GM19035 (cell line): ENCODE measurements at regions not wholly inside any gene's neighbourhood (a gene's known extent, or its start where the extent isn't known, plus 50 kb on each side); places are given as distances from the start of the nearest gene placed in this dataset.

Experiments used
- ATAC-seq: cut with Tn5 transposase; IDR thresholded peaks from one replicate; pipeline ENCODE4 v1.9.1; 2021; ENCODE audit not compliant: unreplicated experiment

DNA sequence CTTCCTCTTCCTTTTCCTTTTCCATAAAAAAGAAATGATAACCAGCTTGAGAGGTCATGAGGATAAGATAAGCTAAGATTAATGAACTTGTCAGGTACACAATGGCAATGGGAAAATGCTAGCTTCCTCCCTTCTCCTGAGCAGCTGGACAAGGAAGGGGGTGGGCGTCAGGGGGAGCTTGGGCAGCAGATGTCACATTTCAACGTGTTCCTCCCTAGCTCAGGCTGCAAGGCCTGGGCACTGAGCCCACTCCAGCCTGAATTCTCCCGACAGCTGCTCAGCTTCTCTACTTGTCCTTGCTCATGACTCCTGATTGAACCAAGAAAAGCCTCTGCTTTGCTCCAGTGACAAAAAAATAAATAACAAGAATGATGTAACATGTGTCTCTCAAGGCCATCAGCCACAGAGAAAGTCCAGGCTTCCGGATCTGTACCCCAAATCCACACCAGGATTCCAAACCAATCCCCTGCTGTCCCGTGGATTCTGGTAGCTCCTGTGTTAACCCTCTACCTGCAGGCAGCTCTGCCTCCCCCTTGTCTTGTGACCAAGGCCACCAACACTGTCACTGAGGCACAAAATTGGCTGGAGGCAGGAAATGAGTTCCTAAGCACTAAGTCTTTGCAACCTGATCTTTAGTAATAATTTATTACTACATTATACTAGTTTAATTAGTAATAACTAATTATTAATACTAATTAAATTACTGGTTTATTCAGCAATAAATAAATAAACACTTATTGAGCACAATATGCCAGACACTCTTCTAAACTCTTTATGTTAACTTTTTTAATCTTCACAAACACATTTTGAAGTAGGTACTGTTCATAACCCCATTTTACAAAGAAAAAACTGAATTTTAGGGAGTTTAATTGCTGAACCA, 146.5 kb downstream of the CCDC34 start:
- ATAC-seq, result no peak

DNA sequence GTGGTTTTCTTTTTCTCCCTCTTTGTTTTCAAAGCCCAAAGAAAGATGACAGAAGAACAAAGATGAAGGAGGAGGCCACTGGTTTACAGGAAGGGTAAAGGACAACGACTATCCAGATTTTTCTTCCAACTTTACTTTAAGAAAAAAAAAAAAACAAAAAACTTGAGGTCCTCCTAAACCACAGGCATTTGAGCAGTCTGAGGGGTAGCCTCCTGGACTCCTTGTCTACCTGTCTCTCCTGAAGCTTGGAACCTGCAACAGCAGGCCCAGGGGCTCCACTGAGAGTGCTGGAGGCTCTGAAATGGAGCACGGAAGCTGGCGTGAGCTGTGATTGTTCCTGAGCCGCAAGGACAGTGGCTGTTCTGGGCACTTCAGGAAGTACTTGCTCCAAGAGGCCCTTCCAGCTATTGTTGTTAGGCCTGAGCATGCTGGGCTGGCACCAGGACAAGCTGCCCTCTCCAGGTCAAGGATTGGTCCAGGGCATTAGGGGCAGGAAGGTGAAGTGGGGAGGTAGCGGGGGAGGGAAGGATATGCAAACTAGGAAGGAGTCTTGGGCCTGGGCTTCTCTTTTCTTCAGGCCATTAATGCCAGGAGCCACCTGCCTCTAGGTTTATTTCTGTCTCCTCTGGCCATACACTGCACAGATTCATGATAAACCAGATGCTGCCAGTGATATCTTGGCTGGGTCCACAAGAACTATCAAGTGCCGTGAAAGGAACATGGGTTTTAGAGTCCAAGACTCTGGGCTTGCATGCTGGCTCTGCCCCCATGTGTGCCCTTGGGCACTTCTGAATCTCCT, 147.3 kb downstream of the CCDC34 start:
- ATAC-seq, result no peak

DNA sequence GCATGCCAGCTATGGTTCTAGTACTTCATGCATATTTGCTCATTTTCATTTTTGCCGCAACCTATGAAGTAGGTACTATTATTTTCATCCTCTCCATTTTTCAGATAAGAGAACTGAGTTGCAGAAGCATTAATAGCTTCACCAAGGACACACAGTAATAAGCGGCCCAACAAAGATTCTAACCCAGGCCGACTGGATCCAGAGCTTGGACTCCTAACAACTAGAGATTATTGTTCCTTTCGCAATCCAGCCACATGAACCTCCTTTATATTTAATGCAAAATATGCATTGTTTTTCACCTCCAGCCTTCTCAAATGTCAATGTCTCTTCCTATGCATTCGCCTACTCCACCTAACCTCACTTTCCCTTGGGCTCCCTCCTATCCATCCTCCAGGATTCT, 148.3 kb downstream of the CCDC34 start:
- ATAC-seq, result no peak

DNA sequence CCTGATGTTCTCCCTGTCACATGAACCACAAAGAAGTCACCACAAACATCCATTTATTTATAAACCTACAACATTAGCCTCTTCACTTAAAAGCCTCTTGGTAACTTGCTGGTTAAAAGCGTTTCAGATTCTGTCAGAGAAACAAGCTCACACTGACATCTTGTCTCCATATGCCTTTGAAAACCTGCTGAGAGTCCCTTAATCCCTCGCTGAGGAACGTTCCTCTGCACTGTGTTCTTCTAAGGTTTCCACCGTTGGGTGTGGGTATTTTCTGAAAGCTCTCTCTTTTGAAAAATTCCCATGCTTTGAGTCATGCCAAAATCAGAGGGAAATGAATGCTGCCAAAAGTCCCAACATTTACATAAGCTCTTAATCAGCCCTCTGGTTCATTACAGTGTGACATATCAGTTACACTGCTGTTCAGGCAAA, 149.8 kb downstream of the CCDC34 start:
- ATAC-seq, result no peak

DNA sequence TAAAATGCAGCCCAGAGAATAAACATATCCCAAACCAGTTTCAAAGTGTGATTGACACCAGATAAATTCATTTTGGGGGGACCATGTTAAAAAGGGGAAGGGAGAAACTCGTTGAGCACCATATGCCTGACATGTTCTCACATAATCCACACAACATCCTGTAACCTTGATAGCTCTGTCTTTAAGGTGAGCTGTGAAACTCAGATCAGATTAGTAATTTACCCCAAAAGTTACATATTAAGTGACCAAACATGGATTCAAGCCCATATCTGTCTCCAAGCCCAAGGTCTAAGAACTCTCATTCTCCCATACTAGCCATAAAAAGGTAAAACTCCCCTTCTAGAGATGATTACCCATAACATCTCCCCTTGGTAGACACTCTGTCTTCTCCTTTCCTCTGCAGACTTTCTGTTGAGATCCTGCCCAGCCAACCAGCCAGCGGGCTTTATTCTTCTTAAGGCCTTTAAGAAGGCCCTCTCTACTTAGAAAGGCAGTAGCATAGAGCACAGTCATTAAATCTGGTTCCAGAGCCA, 150.7 kb downstream of the CCDC34 start:
- no peak for ATAC-seq

DNA sequence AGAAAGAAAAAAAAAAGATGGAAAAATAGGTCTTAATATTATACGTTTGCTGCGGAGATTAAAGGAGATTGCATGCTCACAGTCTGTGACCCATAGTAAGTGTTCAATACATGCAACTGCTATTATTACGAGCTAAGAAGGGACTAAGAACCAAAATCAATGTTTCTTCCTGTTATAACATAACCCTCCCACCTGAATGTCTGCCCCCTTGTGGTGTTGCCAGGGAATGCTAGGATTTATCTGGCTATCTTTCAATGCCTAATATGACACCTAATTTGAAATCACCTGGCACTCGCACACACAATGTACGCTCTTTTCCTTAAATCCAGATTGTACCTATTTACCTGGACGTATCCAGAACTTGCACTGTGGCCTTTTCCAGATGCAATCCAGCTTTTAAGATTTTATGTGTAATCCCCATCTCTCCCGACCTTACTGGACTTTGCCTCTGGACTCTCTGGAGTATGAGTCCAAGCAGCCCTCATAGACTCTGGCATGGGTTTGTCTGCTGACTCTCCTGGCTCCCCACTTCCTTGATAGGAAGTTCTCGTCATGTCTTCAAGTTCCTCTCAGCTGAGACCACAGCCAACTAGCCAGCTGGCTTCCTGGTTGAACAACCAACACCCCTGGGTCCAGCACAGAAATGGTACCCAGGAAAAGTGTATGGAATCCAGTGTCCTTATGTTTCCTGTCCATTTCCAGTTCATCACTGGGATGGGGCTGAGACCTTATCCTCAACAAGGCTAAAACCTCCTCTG, 151.5 kb downstream of the CCDC34 start:
- no peak for ATAC-seq

DNA sequence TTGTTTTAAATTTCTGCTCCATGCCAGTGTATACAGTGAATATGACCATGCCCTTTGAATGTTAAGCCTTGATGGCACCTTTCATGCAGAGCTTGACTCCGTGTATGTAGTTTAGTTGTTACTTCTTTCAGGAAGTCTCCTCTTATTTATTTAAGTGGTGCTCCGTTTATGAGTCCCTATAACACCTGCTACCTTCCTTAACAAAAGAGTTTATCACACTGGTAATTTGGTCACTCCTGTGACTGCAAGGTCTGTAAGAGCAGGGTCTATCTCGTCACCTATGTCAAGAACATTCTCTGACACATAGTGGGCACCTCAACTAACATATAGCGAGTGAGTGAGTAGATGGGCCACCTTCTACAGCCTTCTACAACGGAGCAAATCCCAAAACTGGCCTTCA, 152.5 kb downstream of the CCDC34 start:
- ATAC-seq, result no peak

DNA sequence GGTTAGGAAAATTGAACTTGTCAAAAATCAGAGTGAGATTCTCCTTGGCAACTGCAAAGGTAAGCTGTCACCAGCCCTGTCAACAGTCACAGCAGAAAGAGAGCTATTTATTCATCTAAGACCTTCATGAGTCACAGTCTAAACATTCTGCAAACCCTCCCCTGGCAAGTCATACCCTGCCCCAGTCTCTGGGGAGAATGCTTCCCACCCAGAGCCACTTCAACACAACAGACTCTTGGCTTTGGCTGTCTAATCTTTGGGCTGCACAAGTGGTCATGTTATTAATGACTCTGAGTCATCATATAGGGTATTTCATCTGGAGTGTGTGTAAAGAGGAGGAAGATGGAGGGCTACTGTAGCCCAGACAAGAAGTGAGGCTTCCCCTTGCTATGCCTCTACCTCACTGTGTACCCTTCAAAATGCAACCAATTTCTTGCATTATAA, 153.4 kb downstream of the CCDC34 start:
- ATAC-seq, result peak; percentile 42

DNA sequence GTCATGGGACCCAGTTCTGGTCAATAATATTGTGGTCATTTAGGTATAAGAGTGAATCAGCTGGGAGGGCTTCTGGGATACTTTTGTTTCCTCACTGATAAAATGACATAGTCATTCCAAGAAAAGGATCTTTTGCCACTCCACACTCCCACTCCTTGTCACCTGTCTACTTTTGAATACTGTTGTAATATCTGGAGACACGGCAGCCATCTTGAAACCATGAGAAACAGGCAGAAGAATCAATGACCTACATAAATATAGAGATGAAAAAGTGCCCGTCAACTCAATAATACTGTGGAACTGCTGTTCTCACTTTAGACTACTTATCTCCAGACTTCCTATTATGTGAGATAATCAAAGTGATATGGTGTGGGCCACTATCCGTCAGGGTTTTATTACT, 154.2 kb downstream of the CCDC34 start:
- ATAC-seq, result no peak

DNA sequence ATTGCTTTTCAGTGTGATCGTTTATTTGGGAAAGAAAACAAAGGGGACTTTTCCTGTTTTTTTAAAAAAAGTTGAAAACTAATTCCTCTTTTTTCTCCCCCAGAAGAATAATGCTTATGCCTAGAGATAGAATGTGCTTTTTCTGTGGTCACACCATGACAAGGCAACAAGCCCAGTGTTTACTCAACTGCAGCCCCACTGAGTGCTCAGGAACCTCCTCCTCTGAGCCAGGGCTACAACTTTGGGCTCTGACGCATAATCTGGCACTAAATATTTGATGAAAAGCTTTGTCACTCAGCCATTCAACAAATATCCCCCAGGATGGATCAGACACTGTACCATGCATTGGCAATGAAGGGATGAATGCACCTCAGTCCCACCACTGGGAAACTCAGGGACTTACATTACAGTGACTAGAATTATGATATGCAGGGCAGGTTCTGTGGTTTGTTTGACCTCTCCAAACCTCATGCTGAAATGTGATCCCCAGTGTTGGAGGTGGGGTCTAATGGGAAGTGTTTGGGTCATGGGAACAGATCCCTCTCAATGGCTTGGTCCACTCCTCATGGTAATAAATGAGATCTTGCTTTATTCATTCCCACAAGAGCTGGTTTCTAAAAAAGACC, 155.9 kb downstream of the CCDC34 start:
- no peak for ATAC-seq

DNA sequence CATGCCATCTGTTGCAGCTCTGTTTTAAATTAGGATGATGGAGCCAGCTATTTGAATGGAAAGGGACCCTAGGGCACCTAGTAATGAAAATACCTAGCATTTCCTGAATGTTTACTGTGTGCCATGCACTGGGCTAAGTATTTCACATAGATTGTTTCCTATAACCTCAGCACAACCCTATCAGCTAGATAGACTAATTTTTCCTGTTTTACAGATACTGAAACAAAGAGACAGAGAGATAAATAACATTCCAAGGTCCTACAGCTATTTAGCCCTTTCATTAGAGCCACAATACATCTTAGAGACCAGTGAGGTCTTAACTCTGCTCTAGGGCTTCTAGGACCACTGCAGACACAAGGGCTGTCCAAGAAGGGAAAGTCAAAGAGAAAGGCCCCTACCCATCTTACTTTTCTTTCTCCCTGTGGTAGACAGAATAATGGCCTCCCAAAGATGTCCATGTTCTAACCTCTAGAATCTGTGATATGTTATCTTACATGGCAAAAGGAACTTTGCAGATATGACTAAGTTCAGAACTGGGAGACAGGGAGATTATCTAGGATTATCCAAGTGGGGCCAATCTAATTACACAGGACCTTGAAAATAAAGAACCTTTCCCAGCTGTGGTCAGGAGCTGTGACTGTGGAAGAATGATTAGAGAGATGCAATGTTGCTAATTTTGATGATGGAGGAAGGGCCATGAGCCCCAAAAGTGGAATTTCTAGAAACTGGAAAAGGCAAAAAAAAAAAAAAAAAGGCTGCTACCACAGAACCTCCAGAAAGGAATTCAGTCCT, 157.0 kb downstream of the CCDC34 start:
- no peak for ATAC-seq

DNA sequence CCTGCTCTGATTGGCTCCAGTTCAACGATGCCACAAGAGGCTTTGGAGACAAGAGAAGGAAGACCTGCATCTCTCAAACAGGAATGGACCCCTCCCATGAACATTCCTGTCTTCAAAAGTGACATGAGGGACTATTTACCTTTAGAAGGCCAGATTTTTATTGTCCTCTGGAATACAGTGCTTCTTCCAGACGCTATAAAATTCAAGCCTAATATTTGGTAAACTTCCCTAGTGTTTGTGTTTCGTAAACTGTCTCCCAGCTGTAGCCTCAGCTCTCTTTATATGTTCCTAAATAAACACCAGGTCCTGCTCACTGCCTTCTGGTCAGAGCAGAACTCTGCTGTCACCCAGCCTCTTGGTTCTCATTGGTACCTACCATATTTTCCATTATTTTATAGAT, 157.8 kb downstream of the CCDC34 start:
- ATAC-seq, result no peak

DNA sequence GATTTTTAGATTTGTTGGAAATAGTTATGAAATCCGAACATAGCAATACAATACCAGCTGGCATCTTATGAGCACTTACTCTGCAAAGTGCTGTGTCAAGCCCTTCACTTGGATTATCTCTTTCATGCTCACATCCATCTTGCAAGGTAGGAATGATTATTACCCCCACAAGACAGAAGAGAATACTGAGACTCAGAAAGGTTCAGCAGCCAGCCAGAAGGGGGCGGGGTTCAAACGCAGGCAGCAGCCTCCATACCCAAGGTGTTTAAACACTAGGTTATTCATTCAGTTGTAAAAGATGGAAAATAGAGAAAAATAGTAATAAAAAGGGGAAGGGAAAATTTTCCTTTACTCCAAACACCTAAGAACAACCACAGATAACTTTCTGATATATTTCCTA, 158.5 kb downstream of the CCDC34 start:
- peak; percentile 80 for ATAC-seq

DNA sequence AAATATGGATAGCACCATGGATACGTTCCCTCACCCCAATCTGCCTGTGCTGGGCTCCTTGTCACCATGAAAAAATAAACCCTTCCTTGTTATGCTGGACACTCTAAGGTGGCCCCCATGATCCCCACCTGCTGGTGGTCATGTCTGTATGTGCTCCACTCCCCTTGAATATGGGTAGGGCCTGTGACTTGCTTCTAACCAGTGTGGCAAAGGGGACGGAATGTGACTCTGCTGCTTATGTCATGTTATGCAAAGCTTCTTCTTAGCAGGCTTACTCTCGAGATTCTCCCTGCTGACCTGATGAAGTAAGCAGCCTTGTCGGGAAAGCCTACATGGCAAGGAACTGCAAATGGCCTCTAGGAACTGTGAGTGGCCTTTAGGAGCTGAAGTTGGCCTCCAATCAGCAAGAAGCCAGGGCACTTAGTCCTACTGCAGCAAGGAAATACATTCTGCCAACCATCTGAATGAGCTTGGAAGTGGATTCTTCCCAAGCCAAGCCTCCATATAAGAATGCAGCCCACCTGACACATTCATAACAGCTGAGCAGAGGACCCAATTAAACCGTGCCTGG, 159.9 kb downstream of the CCDC34 start:
- ATAC-seq, result no peak

DNA sequence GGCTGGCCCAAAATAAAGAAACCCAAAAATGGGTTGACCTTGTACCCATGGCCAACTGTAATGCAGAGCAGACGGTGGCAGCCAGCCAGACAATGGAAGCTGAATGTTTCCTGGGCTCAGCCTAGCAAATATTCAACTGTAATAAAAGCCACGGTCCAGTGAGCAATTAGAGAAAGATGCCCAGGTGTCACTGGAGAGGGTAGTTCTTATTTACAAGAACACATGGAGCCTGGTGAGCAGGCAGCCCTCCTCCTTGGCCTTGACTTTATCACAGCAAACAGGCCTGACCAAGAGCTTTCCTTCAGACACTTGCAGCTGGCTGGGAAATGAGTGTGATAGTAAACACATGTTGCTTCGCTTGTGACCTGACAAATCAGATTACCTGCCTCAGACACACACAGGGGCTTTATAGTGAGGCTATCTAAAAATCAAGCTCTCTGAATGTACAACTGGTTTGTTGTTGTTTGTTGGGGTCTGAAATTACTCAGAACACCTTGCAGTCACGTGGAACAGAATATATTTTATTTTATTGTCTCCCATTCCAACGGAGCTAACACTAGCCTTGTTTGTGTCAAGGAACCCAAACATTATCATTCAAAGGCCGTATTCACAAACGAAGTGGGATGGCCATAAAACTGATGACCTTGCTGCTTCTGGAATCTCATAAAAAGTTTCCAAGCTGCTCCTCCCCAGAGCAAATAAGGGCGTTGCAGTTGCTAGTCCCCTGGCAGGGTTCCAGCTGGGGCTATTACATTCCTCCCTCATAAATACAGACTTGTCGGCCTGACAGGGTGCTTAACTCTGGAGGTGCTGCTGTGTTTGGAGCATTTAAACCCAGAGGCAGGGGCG, 161.1 kb downstream of the BBOX1 start:
- no peak for ATAC-seq

DNA sequence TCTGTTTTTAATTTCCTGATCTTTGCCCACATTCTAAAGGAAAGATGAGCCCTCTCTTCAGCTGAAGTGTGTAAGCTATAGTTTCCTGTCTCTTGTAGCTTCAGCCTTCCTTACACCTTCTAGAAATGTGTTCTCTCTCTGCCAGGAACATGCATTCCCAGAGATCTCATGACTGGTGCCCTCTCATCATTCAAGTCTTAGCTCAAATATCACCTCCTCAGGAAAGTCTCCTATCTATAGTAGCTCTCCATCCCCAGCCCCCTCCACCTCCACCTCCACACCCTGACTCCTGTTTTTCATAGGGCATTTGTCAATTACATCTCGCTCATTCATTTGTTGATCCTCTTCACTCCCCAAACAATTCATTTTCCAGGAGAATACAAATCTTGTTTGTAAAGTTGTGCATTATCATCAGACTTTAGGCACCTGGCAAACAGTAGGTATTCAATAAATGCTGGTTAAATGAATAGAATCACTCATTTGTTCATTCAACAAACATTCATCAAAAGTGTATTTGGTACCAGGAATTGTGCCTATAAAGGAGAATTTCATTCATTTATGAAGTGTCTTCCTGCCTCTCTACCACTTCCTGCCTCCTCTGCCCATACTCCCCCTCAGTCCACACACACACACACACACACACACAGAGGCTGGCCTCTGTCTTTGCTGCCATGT, 160.3 kb downstream of the BBOX1 start:
- no peak for ATAC-seq

DNA sequence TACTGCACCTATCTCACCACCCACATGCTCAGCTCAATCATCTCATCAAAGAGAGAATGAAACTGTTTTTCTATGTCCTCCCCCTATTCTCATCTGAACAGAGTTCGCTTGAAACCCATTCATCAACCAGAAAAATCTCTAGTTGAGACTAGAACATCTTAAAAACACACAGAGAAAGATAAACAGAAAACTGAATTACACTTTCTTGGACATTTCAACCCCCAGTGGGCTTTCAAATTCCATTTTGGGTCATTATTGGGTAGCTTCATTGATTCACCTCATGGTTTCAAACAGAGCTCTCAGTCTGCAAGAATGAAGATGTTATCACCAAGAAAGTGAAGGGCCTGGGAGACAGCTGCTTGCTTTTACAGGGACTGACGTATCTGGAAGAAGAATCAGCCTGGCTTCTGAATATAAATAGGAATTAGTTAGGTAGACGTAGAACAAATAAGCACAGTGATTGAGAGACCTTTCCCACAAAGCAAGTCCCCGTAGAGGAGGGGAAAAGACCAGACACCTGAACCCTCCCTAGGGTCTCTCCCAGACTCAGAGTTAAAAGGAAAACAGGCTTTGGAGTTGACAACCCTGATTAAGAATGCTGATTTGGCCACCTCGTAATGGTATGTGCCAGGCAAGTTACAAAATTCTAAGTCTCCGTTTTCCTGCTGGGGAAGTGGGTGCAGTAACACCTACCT, 155.7 kb downstream of the BBOX1 start:
- no peak for ATAC-seq

DNA sequence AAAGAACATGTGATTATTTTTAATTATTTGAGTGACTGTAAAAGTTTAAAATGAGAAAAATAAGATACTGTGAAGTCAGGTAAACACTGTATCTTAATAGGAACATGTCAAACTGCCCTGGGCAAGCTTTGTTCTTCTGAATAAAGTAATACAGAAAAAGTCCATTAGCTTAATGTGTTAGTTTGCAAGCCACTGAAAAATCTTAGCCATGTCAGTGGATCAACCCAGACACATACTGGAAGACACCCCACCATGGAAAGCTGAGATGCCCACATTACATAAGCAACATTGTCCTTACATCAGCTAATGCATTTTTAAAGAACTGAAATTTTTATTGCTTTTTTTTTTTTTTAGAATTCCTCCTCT, 155.2 kb downstream of the BBOX1 start:
- ATAC-seq, result no peak
